ENCODE measurements at regions not wholly inside any gene's neighbourhood (a gene's known extent, or its start where the extent isn't known, plus 50 kb on each side); places are given as distances from the start of the nearest gene placed in this dataset.

- Histone ChIP-seq H3K36me3 (no peaks in the 10 kb centered on the region), H3K27me3 (no peaks in the 10 kb centered on the region), H3K9me3 (no peaks in the 10 kb centered on the region), H3K4me3 (no peak overlapping the region), H3K27ac (no peak overlapping the region), H3K4me1 (peaks cover 0 to 23% (median 3%) of the 10 kb centered on the region in 4 donors)
- DNase-seq (ENCODE audit: low spot score in 2 of 2), result no peak
- 65 to 79% methylated on average over 3 of the region's 3 CpGs for WGBS, 2 donors
- TF ChIP-seq EP300 (IDR thresholded peaks at IDR 0.05) (no peak), CTCF (IDR thresholded peaks at IDR 0.05) (no peak), POLR2A (IDR thresholded peaks at IDR 0.05) (no peak)
These were observed 599.8 kb upstream of the CXADR start for GRCh38 chr21:16913010-16913409.

- 0 to 37% methylated on average over 1 of the region's 1 CpG for WGBS, 2 donors
- H3K4me3 ChIP-seq, result no peak overlapping the region
- no peak for TF ChIP-seq POLR2A (IDR thresholded peaks at IDR 0.05)
- TF ChIP-seq EP300 (IDR thresholded peaks at IDR 0.05), result no peak
- TF ChIP-seq CTCF (IDR thresholded peaks at IDR 0.05), result no peak
- no peak for DNase-seq (ENCODE audit: low spot score in 2 of 2)
- H3K27me3 ChIP-seq, result no peaks in the 10 kb centered on the region
- H3K4me1 ChIP-seq, result no peaks in the 10 kb centered on the region
- no peaks in the 10 kb centered on the region for H3K36me3 ChIP-seq
- H3K9me3 ChIP-seq, result no peaks in the 10 kb centered on the region
- H3K27ac ChIP-seq, result no peak overlapping the region
These were observed 584.4 kb upstream of the CXADR start for GRCh38 chr21:16928439-16928838.

- TF ChIP-seq POLR2A (IDR thresholded peaks at IDR 0.05), result no peak
- Histone ChIP-seq H3K36me3 (no peaks in the 10 kb centered on the region), H3K27me3 (no peaks in the 10 kb centered on the region), H3K27ac (no peak overlapping the region), H3K4me3 (no peak overlapping the region), H3K9me3 (no peaks in the 10 kb centered on the region), H3K4me1 (no peaks in the 10 kb centered on the region)
- no peak for DNase-seq (ENCODE audit: low spot score in 2 of 2)
These were observed 580.5 kb upstream of the CXADR start for GRCh38 chr21:16932314-16932713.

GRCh38 chr21:16942703-16943102 is 570.1 kb upstream of the CXADR start:
- Histone ChIP-seq H3K9me3 (peaks cover 0 to 11% (median 4%) of the 10 kb centered on the region in 4 donors), H3K4me3 (no peak overlapping the region), H3K27me3 (no peaks in the 10 kb centered on the region), H3K4me1 (no peaks in the 10 kb centered on the region), H3K36me3 (no peaks in the 10 kb centered on the region), H3K27ac (no peak overlapping the region)
- no peak for DNase-seq (ENCODE audit: low spot score in 2 of 2)
- TF ChIP-seq EP300 (IDR thresholded peaks at IDR 0.05), result no peak
- 67 to 68% methylated on average over 4 of the region's 4 CpGs for WGBS, 2 donors

- peaks cover 0 to 11% (median 4%) of the 10 kb centered on the region in 4 donors for H3K9me3 ChIP-seq
- no peak for TF ChIP-seq POLR2A (IDR thresholded peaks at IDR 0.05)
- no peak for TF ChIP-seq CTCF (IDR thresholded peaks at IDR 0.05)
- TF ChIP-seq EP300 (IDR thresholded peaks at IDR 0.05), result no peak
These were observed 569.6 kb upstream of the CXADR start for GRCh38 chr21:16943231-16943630.

GRCh38 chr21:16945580-16945979 is 567.3 kb upstream of the CXADR start:
- Histone ChIP-seq H3K4me3 (no peak overlapping the region), H3K27me3 (no peaks in the 10 kb centered on the region), H3K4me1 (no peaks in the 10 kb centered on the region), H3K36me3 (no peaks in the 10 kb centered on the region), H3K27ac (no peak overlapping the region), H3K9me3 (peaks cover 0 to 7% (median 3%) of the 10 kb centered on the region in 4 donors)
- TF ChIP-seq POLR2A (IDR thresholded peaks at IDR 0.05) (no peak), EP300 (IDR thresholded peaks at IDR 0.05) (no peak), CTCF (IDR thresholded peaks at IDR 0.05) (no peak)
- WGBS, 2 donors, result 89 to 100% methylated on average over 3 of the region's 3 CpGs
- DNase-seq (ENCODE audit: low spot score in 2 of 2), result no peak

More at GRCh38 chr21:16943231-16943630, 569.6 kb upstream of the CXADR start:
- no peak for DNase-seq (ENCODE audit: low spot score in 2 of 2)
- H3K36me3 ChIP-seq, result no peaks in the 10 kb centered on the region
- H3K27ac ChIP-seq, result no peak overlapping the region
- no peak overlapping the region for H3K4me3 ChIP-seq
- H3K27me3 ChIP-seq, result no peaks in the 10 kb centered on the region
- H3K4me1 ChIP-seq, result no peaks in the 10 kb centered on the region
